ENCODE measurements at regions not wholly inside any gene's neighbourhood (a gene's known extent, or its start where the extent isn't known, plus 50 kb on each side); places are given as distances from the start of the nearest gene placed in this dataset.

DNA sequence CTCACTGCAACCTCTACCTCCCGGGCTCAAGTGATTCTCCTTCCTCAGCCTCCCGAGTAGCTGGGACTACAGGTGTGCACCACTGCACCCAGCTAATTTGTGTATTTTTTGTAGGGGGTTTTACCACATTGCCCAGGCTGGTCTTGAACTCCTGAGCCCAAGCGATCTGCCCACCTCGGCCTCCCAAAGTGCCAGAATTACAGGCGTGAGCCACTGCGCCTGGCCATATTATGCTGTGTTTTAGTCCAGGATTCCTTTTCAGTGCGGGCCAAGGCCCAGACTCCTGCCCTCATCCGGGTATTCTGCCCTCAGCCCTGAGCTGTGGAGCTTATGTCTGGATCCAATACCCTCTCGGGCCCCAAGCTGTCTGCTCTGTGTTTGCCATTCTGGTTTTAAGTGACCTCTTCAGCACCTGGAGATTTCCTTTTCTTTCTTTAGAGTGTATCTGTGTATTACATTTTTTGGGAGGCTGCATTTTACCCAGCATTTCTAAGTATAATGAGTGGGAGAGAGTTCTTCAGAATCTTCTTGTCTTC lies 114.9 kb downstream of the BUB3 start:
- TF ChIP-seq, protein P1, sequence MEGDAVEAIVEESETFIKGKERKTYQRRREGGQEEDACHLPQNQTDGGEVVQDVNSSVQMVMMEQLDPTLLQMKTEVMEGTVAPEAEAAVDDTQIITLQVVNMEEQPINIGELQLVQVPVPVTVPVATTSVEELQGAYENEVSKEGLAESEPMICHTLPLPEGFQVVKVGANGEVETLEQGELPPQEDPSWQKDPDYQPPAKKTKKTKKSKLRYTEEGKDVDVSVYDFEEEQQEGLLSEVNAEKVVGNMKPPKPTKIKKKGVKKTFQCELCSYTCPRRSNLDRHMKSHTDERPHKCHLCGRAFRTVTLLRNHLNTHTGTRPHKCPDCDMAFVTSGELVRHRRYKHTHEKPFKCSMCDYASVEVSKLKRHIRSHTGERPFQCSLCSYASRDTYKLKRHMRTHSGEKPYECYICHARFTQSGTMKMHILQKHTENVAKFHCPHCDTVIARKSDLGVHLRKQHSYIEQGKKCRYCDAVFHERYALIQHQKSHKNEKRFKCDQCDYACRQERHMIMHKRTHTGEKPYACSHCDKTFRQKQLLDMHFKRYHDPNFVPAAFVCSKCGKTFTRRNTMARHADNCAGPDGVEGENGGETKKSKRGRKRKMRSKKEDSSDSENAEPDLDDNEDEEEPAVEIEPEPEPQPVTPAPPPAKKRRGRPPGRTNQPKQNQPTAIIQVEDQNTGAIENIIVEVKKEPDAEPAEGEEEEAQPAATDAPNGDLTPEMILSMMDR (tag by site-specific recombination; IDR thresholded peaks at IDR 0.05), result no peak
- TF ChIP-seq ZBTB7A (tag by site-specific recombination; IDR thresholded peaks at IDR 0.05; ENCODE audit: low read depth), result no peak
- no peak for TF ChIP-seq EGR2 (tag by site-specific recombination; IDR thresholded peaks at IDR 0.05; ENCODE audit: low read depth)
- TF ChIP-seq ZNF146 (tag by site-specific recombination; IDR thresholded peaks at IDR 0.05), result no peak
- TF ChIP-seq ZFHX2 (tag by site-specific recombination; conservative IDR thresholded peaks at IDR 0.05), result no peak
- TF ChIP-seq, protein P2, sequence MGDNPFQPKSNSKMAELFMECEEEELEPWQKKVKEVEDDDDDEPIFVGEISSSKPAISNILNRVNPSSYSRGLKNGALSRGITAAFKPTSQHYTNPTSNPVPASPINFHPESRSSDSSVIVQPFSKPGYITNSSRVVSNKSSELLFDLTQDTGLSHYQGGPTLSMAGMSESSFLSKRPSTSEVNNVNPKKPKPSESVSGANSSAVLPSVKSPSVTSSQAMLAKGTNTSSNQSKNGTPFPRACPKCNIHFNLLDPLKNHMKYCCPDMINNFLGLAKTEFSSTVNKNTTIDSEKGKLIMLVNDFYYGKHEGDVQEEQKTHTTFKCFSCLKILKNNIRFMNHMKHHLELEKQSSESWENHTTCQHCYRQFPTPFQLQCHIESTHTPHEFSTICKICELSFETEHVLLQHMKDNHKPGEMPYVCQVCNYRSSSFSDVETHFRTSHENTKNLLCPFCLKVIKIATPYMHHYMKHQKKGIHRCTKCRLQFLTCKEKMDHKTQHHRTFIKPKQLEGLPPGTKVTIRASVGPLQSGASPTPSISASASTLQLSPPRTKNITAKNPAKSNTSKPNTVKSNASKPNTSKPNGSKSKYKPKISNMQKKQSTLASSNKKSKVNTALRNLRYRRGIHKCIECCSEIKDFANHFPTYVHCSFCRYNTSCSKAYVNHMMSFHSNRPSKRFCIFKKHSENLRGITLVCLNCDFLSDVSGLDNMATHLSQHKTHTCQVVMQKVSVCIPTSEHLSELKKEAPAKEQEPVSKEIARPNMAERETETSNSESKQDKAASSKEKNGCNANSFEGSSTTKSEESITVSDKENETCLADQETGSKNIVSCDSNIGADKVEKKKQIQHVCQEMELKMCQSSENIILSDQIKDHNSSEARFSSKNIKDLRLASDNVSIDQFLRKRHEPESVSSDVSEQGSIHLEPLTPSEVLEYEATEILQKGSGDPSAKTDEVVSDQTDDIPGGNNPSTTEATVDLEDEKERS (tag by site-specific recombination; IDR thresholded peaks at IDR 0.05), result no peak

Measured in HEK293 (cell line).